ENCODE measurements at regions not wholly inside any gene's neighbourhood (a gene's known extent, or its start where the extent isn't known, plus 50 kb on each side); places are given as distances from the start of the nearest gene placed in this dataset.
"Not testable (repeated sequence)": the region's sequence is repeated elsewhere in the genome, so short reads cannot be mapped to it uniquely, and the experiment has no call there.

GRCh38 chr16:73955702-73956101, 340.9 kb upstream of the PSMD7 start:
- DNase-seq (ENCODE audit: low read depth in 3 of 3) = no peak

GRCh38 chr16:73955255-73955654, 341.4 kb upstream of the PSMD7 start:
- DNase-seq (ENCODE audit: low read depth in 3 of 3) = no peak

GRCh38 chr16:73951481-73951880, 345.1 kb upstream of the PSMD7 start:
- DNase-seq (ENCODE audit: low read depth in 3 of 3) = no peak

- DNase-seq (ENCODE audit: low read depth in 3 of 3) = no peak
These were observed 346.9 kb upstream of the PSMD7 start for GRCh38 chr16:73949574-73950320.

GRCh38 chr16:73945631-73946030, 351.0 kb upstream of the PSMD7 start:
- DNase-seq (ENCODE audit: low read depth in 3 of 3) = no peak

GRCh38 chr16:73943184-73943583, 353.4 kb upstream of the PSMD7 start:
- DNase-seq (ENCODE audit: low read depth in 3 of 3) = not testable (repeated sequence)

- DNase-seq (ENCODE audit: low read depth in 3 of 3) = not testable (repeated sequence)
These were observed 355.8 kb upstream of the PSMD7 start for GRCh38 chr16:73940786-73941185.

GRCh38 chr16:73923951-73924350, 372.7 kb upstream of the PSMD7 start:
- DNase-seq (ENCODE audit: low read depth in 3 of 3) = no peak

GRCh38 chr16:73921295-73921694, 375.3 kb upstream of the PSMD7 start:
- no peak for DNase-seq (ENCODE audit: low read depth in 3 of 3)

GRCh38 chr16:73916829-73917594, 379.6 kb upstream of the PSMD7 start:
- no peak for DNase-seq (ENCODE audit: low read depth in 3 of 3)

GRCh38 chr16:73915935-73916334, 380.7 kb upstream of the PSMD7 start:
- DNase-seq (ENCODE audit: low read depth in 3 of 3) = no peak

GRCh38 chr16:73915140-73915539, 381.5 kb upstream of the PSMD7 start:
- no peak for DNase-seq (ENCODE audit: low read depth in 3 of 3)

- DNase-seq (ENCODE audit: low read depth in 3 of 3) = no peak
These were observed 383.8 kb upstream of the PSMD7 start for GRCh38 chr16:73912850-73913249.

- DNase-seq (ENCODE audit: low read depth in 3 of 3) = no peak
These were observed 384.3 kb upstream of the PSMD7 start for GRCh38 chr16:73912281-73912680.

GRCh38 chr16:73909529-73910035, 387.0 kb upstream of the PSMD7 start:
- no peak for DNase-seq (ENCODE audit: low read depth in 3 of 3)

- no peak for DNase-seq (ENCODE audit: low read depth in 3 of 3)
These were observed 405.5 kb upstream of the PSMD7 start for GRCh38 chr16:73891129-73891542.

GRCh38 chr16:73890186-73891128, 406.2 kb upstream of the PSMD7 start:
- no peak for DNase-seq (ENCODE audit: low read depth in 3 of 3)

- no peak for DNase-seq (ENCODE audit: low read depth in 3 of 3)
These were observed 407.6 kb upstream of the PSMD7 start for GRCh38 chr16:73888840-73889490.

GRCh38 chr16:73887911-73888310, 408.7 kb upstream of the PSMD7 start:
- no peak for DNase-seq (ENCODE audit: low read depth in 3 of 3)

- DNase-seq (ENCODE audit: low read depth in 3 of 3) = no peak
These were observed 410.2 kb upstream of the PSMD7 start for GRCh38 chr16:73886426-73886825.

- no peak for DNase-seq (ENCODE audit: low read depth in 3 of 3)
These were observed 411.3 kb upstream of the PSMD7 start for GRCh38 chr16:73885319-73885718.
